ENCODE measurements at regions not wholly inside any gene's neighbourhood (a gene's known extent, or its start where the extent isn't known, plus 50 kb on each side); places are given as distances from the start of the nearest gene placed in this dataset.

- H3K27ac ChIP-seq (ENCODE audit: low read depth, low read length, poor library complexity, severe bottlenecking): no peak overlapping the region
- H3K4me3 ChIP-seq (ENCODE audit: low read depth, low read length, poor library complexity, severe bottlenecking): no peak overlapping the region
- no peaks in the 10 kb centered on the region for H3K36me3 ChIP-seq (ENCODE audit: insufficient read depth, low read length)
- H3K4me2 ChIP-seq (ENCODE audit: low read length): no peak overlapping the region
- no peak for TF ChIP-seq EZH2 (IDR thresholded peaks at IDR 0.05; ENCODE audit: borderline replicate concordance, low read length)
- TF ChIP-seq CTCF (IDR thresholded peaks at IDR 0.05; ENCODE audit: low read length): no peak
- H3K4me1 ChIP-seq (ENCODE audit: insufficient read depth, low read length, severe bottlenecking): no peaks in the 10 kb centered on the region
- no peak overlapping the region for H3K9ac ChIP-seq (ENCODE audit: low read length)
- no peaks in the 10 kb centered on the region for H3K9me3 ChIP-seq (ENCODE audit: low read length)
- no peaks in the 10 kb centered on the region for H3F3A ChIP-seq (ENCODE audit: insufficient read depth, low read length)
- peaks cover 4% of the 10 kb centered on the region; the same call in 1 of the 2 replicates for H3K27me3 ChIP-seq (ENCODE audit: insufficient read depth, low read length)
- no peak overlapping the region for H2AFZ ChIP-seq (ENCODE audit: low read length)
- no peaks in the 10 kb centered on the region for H3K9me2 ChIP-seq (ENCODE audit: low read depth, low read length)
- no peaks in the 10 kb centered on the region for H3K79me2 ChIP-seq (ENCODE audit: insufficient read depth, low read length)
- H4K20me1 ChIP-seq (ENCODE audit: insufficient read depth, low read length): no peaks in the 10 kb centered on the region
Observed at GRCh38 chr10:128422999-128423398, 296.8 kb upstream of the MKI67 start.

GRCh38 chr10:128429321-128429720 is 303.1 kb upstream of the MKI67 start:
- H3K4me1 ChIP-seq (ENCODE audit: insufficient read depth, low read length, severe bottlenecking): no peaks in the 10 kb centered on the region
- no peak overlapping the region for H3K4me3 ChIP-seq (ENCODE audit: low read depth, low read length, poor library complexity, severe bottlenecking)
- no peak overlapping the region for H3K9ac ChIP-seq (ENCODE audit: low read length)
- H3K36me3 ChIP-seq (ENCODE audit: insufficient read depth, low read length): no peaks in the 10 kb centered on the region
- no peak overlapping the region for H3K4me2 ChIP-seq (ENCODE audit: low read length)
- no peak overlapping the region for H3K27ac ChIP-seq (ENCODE audit: low read depth, low read length, poor library complexity, severe bottlenecking)
- no peak overlapping the region for H2AFZ ChIP-seq (ENCODE audit: low read length)
- TF ChIP-seq CTCF (IDR thresholded peaks at IDR 0.05; ENCODE audit: low read length): no peak
- no peak for TF ChIP-seq EZH2 (IDR thresholded peaks at IDR 0.05; ENCODE audit: borderline replicate concordance, low read length)
- H4K20me1 ChIP-seq (ENCODE audit: insufficient read depth, low read length): no peaks in the 10 kb centered on the region
- no peaks in the 10 kb centered on the region for H3K9me2 ChIP-seq (ENCODE audit: low read depth, low read length)
- H3K79me2 ChIP-seq (ENCODE audit: insufficient read depth, low read length): no peaks in the 10 kb centered on the region
- H3F3A ChIP-seq (ENCODE audit: insufficient read depth, low read length): no peaks in the 10 kb centered on the region
- no peaks in the 10 kb centered on the region for H3K9me3 ChIP-seq (ENCODE audit: low read length)
- peaks cover 4% of the 10 kb centered on the region; the same call in 1 of the 2 replicates for H3K27me3 ChIP-seq (ENCODE audit: insufficient read depth, low read length)

GRCh38 chr10:128429835-128430513 is 303.8 kb upstream of the MKI67 start:
- TF ChIP-seq EZH2 (IDR thresholded peaks at IDR 0.05; ENCODE audit: borderline replicate concordance, low read length) (no peak), CTCF (IDR thresholded peaks at IDR 0.05; ENCODE audit: low read length) (no peak)
- H3K9me2 ChIP-seq (ENCODE audit: low read depth, low read length): no peaks in the 10 kb centered on the region
- H3K4me3 ChIP-seq (ENCODE audit: low read depth, low read length, poor library complexity, severe bottlenecking): no peak overlapping the region
- peaks cover 4% of the 10 kb centered on the region; the same call in 1 of the 2 replicates for H3K27me3 ChIP-seq (ENCODE audit: insufficient read depth, low read length)
- no peak overlapping the region for H3K9ac ChIP-seq (ENCODE audit: low read length)
- H3K27ac ChIP-seq (ENCODE audit: low read depth, low read length, poor library complexity, severe bottlenecking): no peak overlapping the region
- H3K9me3 ChIP-seq (ENCODE audit: low read length): no peaks in the 10 kb centered on the region
- H3K4me2 ChIP-seq (ENCODE audit: low read length): no peak overlapping the region
- H3K36me3 ChIP-seq (ENCODE audit: insufficient read depth, low read length): no peaks in the 10 kb centered on the region
- no peaks in the 10 kb centered on the region for H3F3A ChIP-seq (ENCODE audit: insufficient read depth, low read length)
- H3K79me2 ChIP-seq (ENCODE audit: insufficient read depth, low read length): no peaks in the 10 kb centered on the region
- H2AFZ ChIP-seq (ENCODE audit: low read length): no peak overlapping the region
- no peaks in the 10 kb centered on the region for H4K20me1 ChIP-seq (ENCODE audit: insufficient read depth, low read length)
- no peaks in the 10 kb centered on the region for H3K4me1 ChIP-seq (ENCODE audit: insufficient read depth, low read length, severe bottlenecking)
